CD4-positive, alpha-beta T cell treated with Interleukin-1 beta for 1 hour (primary cell): ENCODE measurements at regions not wholly inside any gene's neighbourhood (a gene's known extent, or its start where the extent isn't known, plus 50 kb on each side); places are given as distances from the start of the nearest gene placed in this dataset.
"Not testable (repeated sequence)": the region's sequence is repeated elsewhere in the genome, so short reads cannot be mapped to it uniquely, and the experiment has no call there.

Source experiments
- DNase-seq, 2 donors: peaks; one replicate each; pipeline ENCODE4 v3.0.0-alpha.2; 2020 to 2022

DNA sequence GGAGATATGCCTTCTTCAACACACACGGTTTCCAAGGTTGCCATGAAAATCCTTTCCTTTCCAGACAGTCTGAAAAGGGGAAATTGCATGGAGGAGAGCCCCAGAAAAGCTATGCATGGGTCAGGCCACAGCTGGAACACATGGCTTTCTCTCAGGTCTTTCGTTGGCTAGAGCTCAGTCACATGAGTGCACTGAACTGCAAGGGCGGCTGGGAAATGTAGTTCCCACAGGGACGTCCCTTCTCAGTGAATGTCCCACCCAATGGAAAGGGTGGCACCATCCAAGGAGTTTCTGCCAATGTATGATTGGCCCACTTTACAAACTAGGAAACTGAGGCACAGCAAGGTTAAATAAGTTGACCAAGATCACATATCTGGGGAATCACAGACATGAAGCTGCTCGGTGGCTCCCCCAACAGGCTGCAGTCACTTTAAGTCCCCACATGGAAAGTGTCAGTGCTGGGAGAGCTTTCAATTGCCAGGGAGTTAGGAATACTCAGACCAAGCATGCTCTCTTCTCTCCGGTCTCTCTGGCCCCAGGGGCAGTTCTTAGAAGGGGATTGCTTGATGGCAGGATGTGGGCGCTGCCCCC lies 571.3 kb downstream of the GLRX3 start:
- no peak for DNase-seq

- DNase-seq = no peak
These were observed 572.4 kb downstream of the GLRX3 start for GRCh38 chr10:130708465-130709070.

GRCh38 chr10:130709415-130709814 lies 573.2 kb downstream of the GLRX3 start:
- no peak for DNase-seq

DNA sequence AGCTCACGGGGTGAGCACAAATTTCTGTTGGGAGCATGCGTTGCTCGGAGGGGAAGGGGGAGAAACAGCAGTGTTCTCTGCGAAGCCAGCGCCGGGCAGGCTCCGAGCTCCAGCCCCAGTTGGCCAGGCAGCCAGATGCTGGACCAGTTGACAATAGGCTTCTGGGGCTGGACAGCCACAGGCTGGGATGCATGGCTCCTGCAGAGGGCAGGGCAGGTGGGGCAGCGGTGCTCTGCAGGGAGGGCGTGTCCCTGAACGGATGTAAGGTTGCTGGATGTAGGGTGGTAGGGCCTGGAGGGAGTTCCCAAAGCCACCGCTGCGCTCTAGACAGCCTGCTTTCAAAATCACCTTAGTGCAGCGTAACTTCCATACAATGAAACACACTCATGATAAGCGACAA lies 574.9 kb downstream of the GLRX3 start:
- no peak for DNase-seq

DNA sequence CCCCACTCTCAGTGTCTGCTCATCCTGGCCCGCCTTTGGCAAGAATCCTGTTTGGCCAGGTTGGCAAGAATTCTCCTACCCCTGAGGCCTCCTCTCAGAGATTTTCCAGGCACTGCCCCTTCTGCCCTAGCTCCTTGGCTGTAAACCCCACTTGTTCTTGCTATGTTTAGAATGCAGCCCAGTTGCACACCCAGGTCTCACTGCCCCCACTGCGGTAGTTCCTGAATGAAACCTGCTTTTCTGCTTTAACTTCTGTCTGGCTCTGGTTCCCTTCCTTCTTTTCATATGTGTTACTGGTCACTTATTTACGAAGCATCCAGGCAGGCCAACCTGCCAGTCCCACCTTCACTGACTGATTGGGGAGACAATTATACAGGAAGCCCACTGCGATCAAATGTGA lies 576.9 kb downstream of the GLRX3 start:
- no peak for DNase-seq

DNA sequence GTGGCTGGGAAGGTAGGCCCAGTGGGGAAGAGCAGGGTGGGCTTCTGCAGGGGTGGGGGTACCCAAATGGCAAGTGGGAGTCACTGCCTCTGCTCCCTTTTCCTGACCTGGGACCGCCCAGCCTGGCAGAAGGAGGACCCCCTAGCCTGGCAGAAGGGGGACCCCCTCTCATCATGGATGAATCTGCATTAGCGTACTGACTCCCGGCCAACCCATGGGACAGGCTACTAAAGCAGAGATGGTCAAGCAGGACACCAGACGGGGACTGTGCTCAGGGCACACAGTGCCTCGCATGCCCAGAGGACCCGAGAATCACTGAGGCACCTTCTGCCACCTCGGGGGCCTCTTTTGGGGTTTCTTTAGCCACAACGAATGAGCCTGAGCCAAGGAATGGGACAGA lies 577.5 kb downstream of the GLRX3 start:
- DNase-seq = no peak

GRCh38 chr10:130714742-130715467 lies 578.7 kb downstream of the GLRX3 start:
- no peak for DNase-seq

GRCh38 chr10:130715686-130716670 lies 579.8 kb downstream of the GLRX3 start:
- DNase-seq = no peak

DNA sequence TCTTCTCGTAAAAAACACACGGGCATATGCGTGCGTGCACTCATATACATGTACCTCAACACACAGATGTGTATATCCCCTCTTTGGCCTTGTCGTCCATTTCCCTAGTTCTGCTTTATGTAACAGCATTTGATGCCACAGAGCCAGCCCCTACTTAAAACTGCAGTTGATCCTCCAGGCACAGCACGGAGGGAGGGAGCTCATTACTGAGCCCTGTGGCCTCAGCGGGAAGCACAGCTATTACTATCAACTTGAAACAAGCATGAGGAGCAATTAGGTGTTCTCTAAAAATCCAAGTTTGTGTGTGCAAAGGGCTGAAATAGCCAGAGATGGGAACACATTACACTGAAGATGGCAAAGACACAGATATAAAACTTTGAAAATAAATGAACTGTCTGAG lies 580.9 kb downstream of the GLRX3 start:
- DNase-seq = no peak

DNA sequence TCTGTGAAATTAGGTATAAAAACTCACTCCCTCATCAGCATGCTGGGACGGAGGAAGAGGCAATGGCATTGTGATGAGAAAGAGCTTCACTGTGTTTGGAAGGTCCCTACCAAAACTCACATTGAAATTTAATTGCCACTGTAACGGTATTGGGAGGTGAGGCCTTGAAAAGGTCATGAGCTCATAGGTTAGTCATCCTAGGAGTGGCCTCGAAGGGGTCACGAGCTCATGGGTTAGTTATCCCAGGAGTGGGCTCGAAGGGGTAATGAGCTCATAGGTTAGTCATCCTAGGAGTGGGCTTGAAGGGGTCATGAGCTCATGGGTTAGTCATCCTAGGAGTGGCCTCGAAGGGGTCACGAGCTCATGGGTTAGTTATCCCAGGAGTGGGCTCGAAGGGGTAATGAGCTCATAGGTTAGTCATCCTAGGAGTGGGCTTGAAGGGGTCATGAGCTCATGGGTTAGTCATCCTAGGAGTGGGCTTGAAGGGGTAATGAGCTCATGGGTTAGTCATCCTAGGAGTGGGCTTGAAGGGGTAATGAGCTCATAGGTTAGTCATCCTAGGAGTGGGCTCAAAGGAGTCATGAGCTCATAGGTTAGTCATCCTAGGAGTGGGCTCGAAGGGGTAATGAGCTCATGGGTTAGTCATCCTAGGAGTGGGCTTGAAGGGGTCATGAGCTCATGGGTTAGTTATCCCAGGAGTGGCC lies 582.7 kb downstream of the GLRX3 start:
- DNase-seq = not testable (repeated sequence)

DNA sequence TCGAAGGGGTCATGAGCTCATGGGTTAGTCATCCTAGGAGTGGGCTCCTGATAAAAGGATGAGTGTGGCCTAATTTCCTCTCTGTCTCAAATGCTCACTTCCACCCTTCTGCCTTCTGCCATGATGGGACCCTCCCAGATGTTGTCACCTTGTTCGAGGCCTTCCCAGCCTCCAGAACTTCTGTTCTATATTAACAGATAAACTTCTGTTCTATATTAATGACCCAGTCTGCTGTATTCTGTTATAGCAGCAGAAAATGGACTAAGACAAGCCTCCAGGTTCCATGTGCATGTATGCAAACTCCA lies 583.2 kb downstream of the GLRX3 start:
- no peak for DNase-seq

DNA sequence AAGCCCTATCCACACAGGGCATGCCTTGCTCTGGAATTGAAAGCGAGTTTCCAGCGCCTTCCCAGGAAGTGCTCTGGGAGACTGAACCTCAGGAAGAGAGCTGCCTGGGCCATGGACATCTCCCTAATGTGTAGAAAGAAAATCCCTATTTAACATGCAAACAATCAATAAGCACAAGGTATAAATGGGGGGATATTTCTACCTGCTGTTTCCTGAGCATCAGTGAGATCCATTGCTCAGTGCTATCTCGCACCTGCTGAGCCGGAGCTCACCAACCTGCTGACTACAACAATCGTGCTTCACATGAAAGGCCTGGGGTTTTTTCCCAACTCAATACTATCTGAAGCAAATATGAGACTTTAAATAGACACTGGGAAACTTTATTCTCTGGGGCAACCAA lies 584.0 kb downstream of the GLRX3 start:
- no peak for DNase-seq

DNA sequence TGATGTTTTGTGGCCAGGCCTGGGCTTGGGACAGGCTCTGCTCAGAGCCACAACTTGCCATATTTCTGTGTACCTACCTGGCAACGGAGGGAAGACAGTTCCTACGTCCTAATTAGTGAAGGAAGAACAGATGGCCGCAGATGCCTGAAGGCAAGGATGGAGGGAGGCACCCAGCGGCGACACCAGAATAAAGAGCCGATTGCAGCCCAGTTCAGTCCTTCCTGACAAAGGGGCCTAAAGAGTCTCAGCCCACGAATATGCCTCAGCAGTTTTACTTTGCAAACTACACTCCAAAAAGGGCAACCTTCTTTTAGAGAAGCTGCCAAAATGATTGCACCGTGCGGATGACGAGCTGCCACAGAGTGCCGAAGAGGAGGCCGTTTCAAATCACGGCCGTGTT lies 585.8 kb downstream of the GLRX3 start:
- no peak for DNase-seq

DNA sequence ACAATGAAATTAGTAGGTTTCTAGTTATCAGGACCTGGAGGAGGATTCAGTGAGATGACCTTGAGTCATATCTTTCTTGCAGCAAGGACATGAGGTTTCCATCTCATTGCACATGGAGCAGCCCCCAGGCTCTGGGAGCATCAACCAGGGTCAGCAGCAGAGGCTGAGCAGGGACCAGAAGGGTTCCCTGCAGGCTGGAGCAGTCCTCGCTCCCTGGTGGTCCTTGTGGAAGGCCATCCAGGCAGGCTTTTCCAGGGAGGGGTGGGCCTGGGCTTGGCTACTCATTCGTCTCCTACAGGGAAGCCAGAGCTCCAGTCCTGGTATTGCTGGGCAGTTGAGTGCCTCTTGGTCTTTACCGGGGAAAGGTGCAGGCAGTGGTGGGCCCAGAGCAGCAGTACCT lies 587.5 kb downstream of the GLRX3 start:
- DNase-seq = no peak

- no peak for DNase-seq
These were observed 586.0 kb downstream of the TCERG1L start for GRCh38 chr10:130725474-130725970.

- DNase-seq = no peak
These were observed 584.4 kb downstream of the TCERG1L start for GRCh38 chr10:130726996-130727725.

DNA sequence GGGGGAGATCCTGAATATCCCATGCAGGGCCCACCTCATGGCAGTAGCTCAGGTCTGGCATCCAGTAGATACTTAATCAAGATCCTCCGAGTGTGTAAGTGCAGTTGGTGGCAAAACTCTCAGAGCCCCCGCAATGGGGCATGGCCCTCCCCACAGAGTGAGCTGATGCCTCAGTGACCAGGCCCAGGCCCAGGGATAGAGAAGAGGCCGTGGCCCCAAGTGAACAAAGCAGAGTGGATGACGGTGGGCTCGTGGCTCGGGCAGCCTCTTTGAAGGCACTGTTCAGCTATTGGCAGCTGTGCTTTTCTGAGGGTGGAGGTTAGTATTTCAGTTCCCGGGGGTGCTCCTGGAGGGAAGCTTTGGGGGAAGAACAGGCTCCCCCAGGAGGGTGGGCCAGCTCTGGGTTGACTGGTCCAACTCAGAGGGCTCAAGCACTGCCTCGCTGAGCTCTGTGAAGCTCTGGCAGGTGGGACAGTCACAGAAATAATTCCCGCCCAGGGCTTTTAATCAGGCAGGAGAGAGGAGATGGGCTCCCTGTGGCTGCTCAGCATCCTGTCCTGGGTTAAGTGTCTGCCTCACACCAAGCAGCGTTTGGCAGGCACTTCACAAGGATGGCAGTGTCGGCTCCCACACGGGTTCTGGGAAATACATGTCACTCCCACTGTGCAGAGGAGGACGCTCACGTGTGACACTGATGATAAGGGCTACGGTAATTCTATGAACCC lies 583.6 kb downstream of the TCERG1L start:
- no peak for DNase-seq

DNA sequence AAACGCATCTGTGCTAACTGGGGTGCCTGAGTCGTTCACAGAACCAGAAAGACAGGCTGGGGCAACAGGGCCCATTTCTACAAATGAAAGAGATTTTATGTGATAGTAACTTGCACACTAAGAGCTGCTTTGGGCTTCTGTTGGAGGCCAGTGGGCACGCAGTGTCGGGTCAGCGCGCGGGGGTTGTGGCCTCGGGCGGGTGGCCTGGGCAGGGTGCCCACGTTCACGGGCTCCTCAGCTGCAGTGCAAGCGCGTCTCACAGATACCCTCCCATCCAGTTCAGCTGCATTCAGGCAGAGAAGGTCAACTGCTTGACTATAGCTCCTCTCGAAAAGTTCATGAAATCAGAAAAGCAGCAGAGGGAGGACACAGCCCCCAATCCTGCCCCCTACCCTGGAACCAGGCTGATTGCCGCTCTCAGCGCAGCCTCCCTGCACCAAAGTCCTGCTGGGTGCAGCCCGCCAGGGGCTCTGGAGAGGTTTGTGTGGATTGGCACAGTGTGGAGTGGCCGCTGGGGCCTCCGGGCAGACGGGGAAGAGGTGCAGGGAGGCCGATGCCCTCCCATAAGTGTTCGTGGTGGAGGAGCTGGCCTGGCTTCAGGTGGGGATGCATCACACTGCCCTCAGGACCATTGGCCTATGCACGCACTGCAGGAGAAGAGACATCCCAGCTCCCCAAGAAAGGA lies 582.8 kb downstream of the TCERG1L start:
- no peak for DNase-seq

DNA sequence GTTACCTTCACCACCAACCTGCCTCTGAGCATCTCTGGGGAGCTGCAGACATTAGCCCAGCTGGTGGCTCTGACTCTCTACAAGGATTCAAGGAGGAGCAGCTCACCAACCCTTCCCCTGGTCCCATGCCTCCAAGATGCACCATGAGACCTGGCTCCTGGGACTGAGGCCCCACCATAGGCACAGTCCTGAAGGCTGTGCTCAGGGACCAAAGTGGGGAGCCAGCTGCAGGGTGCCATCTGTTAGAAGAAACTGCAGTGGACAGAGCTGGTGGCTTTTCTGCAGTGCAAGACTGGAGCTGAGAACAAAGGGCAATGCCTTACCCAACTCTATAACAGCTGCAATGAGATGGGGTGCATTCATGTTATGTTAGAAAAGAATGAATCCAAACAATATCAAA lies 581.6 kb downstream of the TCERG1L start:
- DNase-seq = no peak

DNA sequence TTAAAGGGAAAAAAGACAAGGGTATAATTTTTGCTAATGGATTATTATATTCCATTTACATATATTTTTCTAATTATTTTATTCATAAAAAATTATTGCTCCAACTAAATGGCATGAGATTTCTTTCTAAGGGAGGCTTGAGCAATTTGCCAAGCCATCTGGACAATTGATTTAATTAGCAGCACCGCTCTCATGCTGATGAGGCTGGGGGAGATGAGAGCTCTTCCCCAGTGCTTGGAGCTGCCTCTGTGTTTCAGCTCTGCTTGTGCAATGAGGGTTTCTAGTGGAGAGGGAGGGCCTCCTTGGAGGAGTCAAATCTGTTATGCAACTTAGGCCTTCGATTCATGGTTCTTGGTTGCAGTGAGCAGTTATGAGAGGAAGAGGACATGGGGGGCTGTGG lies 574.3 kb downstream of the TCERG1L start:
- DNase-seq = no peak

- no peak for DNase-seq
These were observed 573.9 kb downstream of the TCERG1L start for GRCh38 chr10:130737621-130738020.
